ENCODE measurements at regions not wholly inside any gene's neighbourhood (a gene's known extent, or its start where the extent isn't known, plus 50 kb on each side); places are given as distances from the start of the nearest gene placed in this dataset.

GRCh38 chr11:15687342-15687741, 572.6 kb downstream of the INSC start:
- no peak for TF ChIP-seq GATA2 (IDR thresholded peaks at IDR 0.05; ENCODE audit: low read depth, low read length)
- no peak for TF ChIP-seq GATA3 (IDR thresholded peaks at IDR 0.05; ENCODE audit: low read depth, low read length)

DNA sequence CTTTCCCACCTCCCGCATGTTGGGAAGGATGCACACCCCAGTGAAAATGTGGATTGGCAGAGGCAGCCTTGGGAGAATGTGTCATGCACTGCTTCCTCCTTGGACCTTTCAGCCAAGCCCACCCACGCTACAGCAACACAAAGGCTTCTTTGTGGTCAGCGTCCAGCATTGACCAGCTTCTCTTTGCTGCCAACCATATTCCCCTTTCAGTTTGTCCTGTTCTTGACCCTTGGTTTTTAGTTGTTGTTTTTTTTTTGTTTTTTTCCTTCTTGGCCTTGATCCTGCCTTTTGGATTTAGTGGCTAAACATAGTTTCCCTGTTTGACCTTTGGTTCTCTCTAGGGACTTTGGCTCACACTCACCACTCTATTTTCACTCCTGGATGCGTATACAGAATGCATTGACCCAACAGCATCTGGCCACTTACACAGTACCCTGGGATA, 573.6 kb downstream of the INSC start:
- TF ChIP-seq GATA3 (IDR thresholded peaks at IDR 0.05; ENCODE audit: low read depth, low read length) (no peak), GATA2 (IDR thresholded peaks at IDR 0.05; ENCODE audit: low read depth, low read length) (no peak)

GRCh38 chr11:15690320-15690719, 575.6 kb downstream of the INSC start:
- no peak for TF ChIP-seq GATA2 (IDR thresholded peaks at IDR 0.05; ENCODE audit: low read depth, low read length)
- no peak for TF ChIP-seq GATA3 (IDR thresholded peaks at IDR 0.05; ENCODE audit: low read depth, low read length)

DNA sequence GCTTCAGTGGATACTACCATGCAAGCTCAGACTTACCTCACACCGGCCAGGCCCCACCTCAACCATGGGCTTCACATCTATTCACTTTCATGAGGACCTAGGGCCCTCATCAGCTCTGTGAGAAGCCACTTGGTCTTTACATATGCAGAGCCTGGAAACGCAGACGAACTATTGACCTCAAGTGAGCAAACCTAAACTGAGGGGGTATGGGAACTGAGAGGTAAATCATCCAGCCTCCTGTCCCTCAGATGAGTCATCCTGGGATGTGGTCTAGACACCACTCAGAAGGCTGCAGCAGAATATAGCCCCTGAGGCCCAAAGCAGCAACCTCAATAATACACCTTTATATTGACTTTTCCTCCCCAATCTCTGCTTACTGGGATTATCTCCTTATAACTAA, 578.0 kb downstream of the INSC start:
- TF ChIP-seq GATA2 (IDR thresholded peaks at IDR 0.05; ENCODE audit: low read depth, low read length) (no peak), GATA3 (IDR thresholded peaks at IDR 0.05; ENCODE audit: low read depth, low read length) (no peak)

DNA sequence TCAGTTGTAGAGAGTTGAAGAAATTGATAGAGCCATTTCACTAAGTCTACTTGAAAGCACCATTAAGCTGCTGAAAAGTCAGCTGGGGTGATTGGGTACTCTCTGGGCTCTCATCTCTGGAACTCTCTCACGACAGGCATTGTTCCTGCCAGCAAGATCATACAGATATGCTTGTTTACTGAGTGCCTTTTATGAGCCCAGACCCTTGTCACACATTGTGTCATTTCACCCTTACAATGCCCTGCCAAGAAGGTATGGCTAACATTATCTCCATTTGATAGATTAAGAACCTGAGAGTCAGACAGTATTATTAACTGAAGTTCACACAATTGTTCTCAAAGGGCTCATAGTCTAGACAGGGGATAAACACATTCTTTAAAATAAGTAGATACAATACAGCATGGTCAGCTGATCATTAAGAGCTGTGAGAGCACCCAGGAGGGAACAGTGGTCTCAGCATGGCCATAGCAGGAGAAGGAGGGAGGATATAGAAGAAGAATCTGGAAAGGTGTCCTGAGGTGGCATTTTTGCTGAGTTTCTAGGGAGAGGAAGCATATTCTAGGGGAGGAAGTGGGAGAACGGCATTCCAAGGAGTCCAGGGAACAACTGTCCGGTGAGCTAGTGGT, 580.5 kb downstream of the INSC start:
- TF ChIP-seq GATA2 (IDR thresholded peaks at IDR 0.05; ENCODE audit: low read depth, low read length) (no peak), GATA3 (IDR thresholded peaks at IDR 0.05; ENCODE audit: low read depth, low read length) (no peak)

- TF ChIP-seq GATA2 (IDR thresholded peaks at IDR 0.05; ENCODE audit: low read depth, low read length) = no peak
Observed at GRCh38 chr11:15696069-15696468, 581.3 kb downstream of the INSC start.

DNA sequence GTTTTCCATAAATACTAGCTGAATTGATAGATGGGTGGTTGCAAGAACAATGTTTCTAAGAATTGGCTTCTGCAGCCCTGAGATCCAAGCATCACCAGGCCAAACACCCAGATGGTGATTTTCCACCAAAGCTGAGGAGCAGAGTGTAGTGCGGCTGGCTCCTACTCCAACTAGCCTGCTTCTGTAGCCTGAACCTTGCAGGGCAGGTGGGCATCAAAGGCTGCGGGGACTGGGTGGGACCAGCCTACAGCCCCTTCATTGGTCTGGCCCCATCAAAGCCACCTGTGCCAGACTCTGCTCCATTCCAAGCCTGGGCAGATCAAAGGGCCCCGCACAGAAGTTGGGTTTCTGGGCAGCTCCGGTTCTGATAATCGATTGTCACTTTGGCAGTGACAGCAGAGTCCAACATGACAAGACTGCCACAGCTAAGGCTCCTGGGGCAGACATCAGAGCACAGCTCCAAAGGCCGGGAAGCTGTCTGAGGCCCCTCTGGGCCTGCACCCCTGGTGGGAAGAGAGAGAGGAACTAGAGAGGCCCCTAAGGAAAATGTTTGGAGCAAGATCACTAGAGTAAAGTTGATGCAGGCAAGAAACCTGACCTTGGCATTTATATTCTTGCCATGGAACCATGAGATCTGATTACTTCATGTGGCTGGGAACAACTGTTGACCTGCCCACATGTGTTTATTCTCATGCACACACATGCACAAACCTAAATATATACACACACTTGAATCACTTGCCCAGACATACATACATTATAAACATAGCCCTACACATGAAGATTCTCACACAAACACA, 582.9 kb downstream of the INSC start:
- TF ChIP-seq GATA2 (IDR thresholded peaks at IDR 0.05; ENCODE audit: low read depth, low read length) (no peak), GATA3 (IDR thresholded peaks at IDR 0.05; ENCODE audit: low read depth, low read length) (no peak)

- TF ChIP-seq GATA2 (IDR thresholded peaks at IDR 0.05; ENCODE audit: low read depth, low read length) (no peak), GATA3 (IDR thresholded peaks at IDR 0.05; ENCODE audit: low read depth, low read length) (no peak)
Observed at GRCh38 chr11:15698855-15699254, 584.1 kb downstream of the INSC start.

GRCh38 chr11:15699978-15700377, 585.3 kb downstream of the INSC start:
- TF ChIP-seq GATA3 (IDR thresholded peaks at IDR 0.05; ENCODE audit: low read depth, low read length) (no peak), GATA2 (IDR thresholded peaks at IDR 0.05; ENCODE audit: low read depth, low read length) (no peak)

DNA sequence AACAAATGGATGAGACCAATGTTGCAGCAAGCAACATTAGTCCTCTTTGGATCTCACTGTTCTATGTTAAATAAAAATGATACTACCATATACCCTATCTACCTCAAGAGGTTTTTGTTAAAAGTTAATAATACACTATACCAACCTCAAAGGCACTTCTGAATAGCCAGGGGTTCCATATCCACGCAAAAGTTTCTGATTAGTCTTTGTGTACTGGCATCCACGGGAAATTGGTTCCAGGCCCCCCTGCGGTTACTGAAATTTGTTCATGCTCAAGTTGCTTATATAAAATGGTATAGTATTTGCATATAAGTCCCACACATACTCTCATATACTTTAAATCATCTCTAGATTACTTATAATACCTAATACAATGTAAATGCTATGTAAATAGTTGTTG, 585.7 kb downstream of the INSC start:
- TF ChIP-seq GATA3 (IDR thresholded peaks at IDR 0.05; ENCODE audit: low read depth, low read length) (no peak), GATA2 (IDR thresholded peaks at IDR 0.05; ENCODE audit: low read depth, low read length) (no peak)

DNA sequence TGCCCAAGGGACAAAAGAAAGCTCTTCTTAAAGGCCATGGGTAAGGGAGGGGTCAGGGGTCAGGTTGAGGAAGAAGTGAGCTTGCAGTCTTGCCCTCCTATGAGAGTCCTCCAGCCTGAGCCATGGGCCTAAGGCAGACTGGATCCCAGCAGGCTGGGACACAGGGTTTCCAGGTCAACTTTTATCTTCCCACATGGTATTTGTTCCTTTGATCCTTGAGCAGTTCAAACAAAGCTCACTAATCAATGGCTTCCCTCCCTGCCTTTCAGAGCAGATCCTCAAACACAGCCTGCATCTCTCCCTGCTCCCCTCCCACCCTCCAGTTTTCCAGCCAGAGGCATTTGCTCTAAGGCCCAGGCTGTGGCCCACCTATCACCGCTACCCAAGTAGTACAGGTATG, 589.3 kb downstream of the INSC start:
- no peak for TF ChIP-seq GATA2 (IDR thresholded peaks at IDR 0.05; ENCODE audit: low read depth, low read length)
- no peak for TF ChIP-seq GATA3 (IDR thresholded peaks at IDR 0.05; ENCODE audit: low read depth, low read length)

DNA sequence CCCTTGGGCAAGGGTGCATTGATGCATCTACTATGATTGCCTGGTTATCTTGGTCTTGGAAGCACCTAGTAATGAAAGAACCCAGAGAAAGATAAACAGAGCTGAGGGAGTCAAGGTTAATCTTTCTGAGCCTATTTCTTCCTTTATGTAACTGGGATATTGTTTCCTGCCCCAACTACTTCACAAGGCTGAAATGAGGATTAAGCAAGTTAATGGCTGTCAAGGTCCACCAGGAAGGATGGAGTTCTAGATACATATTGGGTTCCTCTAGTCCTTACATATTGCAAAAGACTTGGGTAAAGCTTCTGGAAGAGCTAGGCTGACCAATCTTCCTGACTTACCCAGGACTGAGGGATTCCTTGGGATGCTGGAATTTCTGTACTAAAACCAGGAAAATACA, 589.8 kb downstream of the INSC start:
- TF ChIP-seq GATA3 (IDR thresholded peaks at IDR 0.05; ENCODE audit: low read depth, low read length) (no peak), GATA2 (IDR thresholded peaks at IDR 0.05; ENCODE audit: low read depth, low read length) (no peak)

DNA sequence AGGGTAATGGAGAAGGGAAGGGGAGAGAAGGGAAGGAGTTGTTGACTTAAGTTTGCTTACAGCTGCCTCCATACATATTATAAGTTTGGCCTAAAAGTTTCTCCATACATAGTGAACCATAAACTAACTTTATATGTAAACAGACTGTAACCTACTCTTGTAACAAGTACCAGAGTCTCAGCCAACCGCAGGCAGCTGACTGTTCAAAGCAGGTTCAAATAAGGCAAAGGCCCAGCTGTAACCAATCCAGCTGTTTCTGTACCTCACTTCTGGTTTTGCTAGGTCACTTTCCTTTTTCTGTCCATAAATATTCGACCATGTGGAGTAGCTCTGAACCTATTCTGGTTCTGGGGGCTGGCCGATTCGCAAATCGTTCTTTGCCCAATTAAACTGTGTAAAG, 591.2 kb downstream of the INSC start:
- no peak for TF ChIP-seq GATA3 (IDR thresholded peaks at IDR 0.05; ENCODE audit: low read depth, low read length)
- TF ChIP-seq GATA2 (IDR thresholded peaks at IDR 0.05; ENCODE audit: low read depth, low read length) = no peak

GRCh38 chr11:15707194-15707593, 592.5 kb downstream of the INSC start:
- TF ChIP-seq GATA2 (IDR thresholded peaks at IDR 0.05; ENCODE audit: low read depth, low read length) (no peak), GATA3 (IDR thresholded peaks at IDR 0.05; ENCODE audit: low read depth, low read length) (no peak)

- TF ChIP-seq GATA3 (IDR thresholded peaks at IDR 0.05; ENCODE audit: low read depth, low read length) (no peak), GATA2 (IDR thresholded peaks at IDR 0.05; ENCODE audit: low read depth, low read length) (peak; percentile 54)
Observed at GRCh38 chr11:15707971-15708370, 593.2 kb downstream of the INSC start.

Measured in SH-SY5Y (cell line).